ENCODE measurements at regions not wholly inside any gene's neighbourhood (a gene's known extent, or its start where the extent isn't known, plus 50 kb on each side); places are given as distances from the start of the nearest gene placed in this dataset.
"Not testable (repeated sequence)": the region's sequence is repeated elsewhere in the genome, so short reads cannot be mapped to it uniquely, and the experiment has no call there.

DNA sequence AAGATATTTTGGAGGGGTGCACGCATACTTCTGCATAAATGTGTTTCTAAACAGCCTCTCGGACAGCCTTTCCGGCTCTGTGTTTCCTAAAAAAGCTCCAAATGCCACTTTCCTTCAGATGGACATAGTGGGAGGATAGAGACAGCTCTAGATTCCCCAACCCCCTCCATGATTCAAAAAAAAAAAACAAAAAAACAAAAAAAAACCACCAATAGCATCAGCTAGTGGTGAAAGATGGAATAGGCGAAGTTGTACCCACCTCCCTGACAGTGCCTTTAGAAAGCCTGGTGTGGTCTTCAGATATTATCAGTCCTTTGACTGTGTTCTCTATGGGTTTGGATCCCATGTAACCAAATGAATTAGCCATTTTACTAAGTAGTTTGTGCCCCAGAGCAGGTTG is 94.1 kb downstream of the PHETA1 start:
- DNase-seq (ENCODE audit: low read depth in 3 of 3, low spot score in 2 of 3) = no peak

GRCh38 chr12:111271674-111272418 is 97.0 kb downstream of the PHETA1 start:
- no peak for DNase-seq (ENCODE audit: low read depth in 3 of 3, low spot score in 2 of 3)

DNA sequence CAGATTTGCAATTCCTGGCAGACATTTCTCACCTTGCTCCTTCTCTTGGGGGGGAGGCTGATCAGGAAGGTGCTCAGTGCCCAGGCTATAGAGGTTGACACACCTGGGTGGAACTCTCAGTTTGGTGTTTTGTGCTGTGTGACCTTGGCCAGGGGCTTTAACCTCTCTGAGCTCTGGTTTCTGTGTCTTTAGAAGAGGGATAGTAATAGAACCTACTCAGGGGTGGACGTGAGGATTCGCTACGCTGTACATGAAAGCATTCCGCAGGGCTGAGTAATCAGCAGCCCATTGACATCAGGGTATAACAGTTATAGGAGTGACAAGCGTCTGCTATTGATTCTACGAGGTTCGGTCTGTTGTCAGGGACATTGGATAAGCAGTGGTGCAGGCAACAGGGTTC is 98.1 kb downstream of the PHETA1 start:
- no peak for DNase-seq (ENCODE audit: low read depth in 3 of 3, low spot score in 2 of 3)

- no peak for DNase-seq (ENCODE audit: low read depth in 3 of 3, low spot score in 2 of 3)
These were observed 98.7 kb downstream of the PHETA1 start for GRCh38 chr12:111270239-111270638.

GRCh38 chr12:111269718-111270117 is 99.2 kb downstream of the PHETA1 start:
- peak in 1 of 3 donors; percentile 44 for DNase-seq (ENCODE audit: low read depth in 3 of 3, low spot score in 2 of 3)

GRCh38 chr12:111268738-111269572 is 99.9 kb downstream of the PHETA1 start:
- DNase-seq (ENCODE audit: low read depth in 3 of 3, low spot score in 2 of 3) = no peak

DNA sequence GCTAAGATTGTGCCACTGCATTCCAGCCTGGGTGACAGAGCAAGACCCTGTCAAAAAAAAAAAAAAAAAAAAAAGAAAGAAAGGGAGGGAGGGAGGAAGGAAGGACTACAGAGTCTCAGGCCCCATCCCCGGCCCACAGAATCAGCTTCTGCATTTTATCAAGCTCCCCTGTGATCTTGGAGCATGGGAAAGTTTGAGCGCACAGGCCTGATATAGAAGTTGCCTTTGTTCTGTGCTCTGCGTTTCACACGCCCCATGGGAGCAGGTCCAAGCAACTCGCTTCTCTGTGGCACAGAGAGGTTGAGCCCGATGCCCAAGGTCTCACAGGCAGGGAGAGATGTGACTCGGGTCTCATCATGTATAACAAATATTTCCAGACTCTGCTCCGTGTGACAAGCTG is 101.8 kb downstream of the PHETA1 start:
- no peak for DNase-seq (ENCODE audit: low read depth in 3 of 3, low spot score in 2 of 3)

DNA sequence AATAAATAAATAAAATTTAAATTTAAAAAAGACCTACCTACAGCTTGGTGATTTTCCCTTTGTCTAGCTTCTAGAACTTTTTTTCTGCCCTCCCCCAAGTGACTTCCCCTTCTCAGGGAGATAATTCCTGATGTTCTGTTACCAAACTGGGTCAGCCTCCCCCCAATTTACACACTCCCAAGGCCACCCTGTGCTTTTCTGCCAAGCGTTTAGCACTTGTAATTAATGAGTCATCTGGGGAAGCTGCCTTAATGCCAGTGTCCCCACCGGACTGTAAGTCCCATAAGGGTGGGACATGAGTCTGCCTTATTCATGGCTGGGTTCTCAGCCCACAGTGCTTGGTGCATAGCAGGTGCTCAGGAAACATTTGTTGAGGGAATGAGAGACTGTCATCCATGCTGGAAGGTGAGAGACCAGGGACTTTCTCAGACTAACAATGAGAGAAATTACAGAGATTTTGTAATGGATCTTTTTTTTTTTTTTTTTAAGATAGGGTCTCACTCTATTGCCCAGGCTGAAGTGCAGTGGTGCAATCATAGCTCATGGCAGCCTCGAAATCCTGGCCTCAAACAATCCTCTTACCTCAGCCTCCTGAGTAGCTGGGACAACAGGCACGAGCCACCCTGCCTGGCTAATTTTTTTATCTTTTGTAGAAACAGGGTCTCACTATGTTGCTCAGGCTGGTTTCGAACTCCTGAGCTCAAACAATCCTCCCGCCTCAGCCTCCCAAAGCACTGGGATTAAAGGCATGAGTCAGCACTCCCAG is 106.8 kb downstream of the PHETA1 start:
- DNase-seq (ENCODE audit: low read depth in 3 of 3, low spot score in 2 of 3) = no peak

- DNase-seq (ENCODE audit: low read depth in 3 of 3, low spot score in 2 of 3) = no peak
These were observed 108.2 kb downstream of the PHETA1 start for GRCh38 chr12:111260732-111261131.

- DNase-seq (ENCODE audit: low read depth in 3 of 3, low spot score in 2 of 3) = no peak
These were observed 109.7 kb downstream of the PHETA1 start for GRCh38 chr12:111259231-111259630.

GRCh38 chr12:111258081-111258480 is 110.8 kb downstream of the PHETA1 start:
- DNase-seq (ENCODE audit: low read depth in 3 of 3, low spot score in 2 of 3) = not testable (repeated sequence)

- DNase-seq (ENCODE audit: low read depth in 3 of 3, low spot score in 2 of 3) = no peak
These were observed 111.4 kb downstream of the PHETA1 start for GRCh38 chr12:111257435-111257902.

- DNase-seq (ENCODE audit: low read depth in 3 of 3, low spot score in 2 of 3) = no peak
These were observed 112.1 kb downstream of the PHETA1 start for GRCh38 chr12:111256629-111257434.

DNA sequence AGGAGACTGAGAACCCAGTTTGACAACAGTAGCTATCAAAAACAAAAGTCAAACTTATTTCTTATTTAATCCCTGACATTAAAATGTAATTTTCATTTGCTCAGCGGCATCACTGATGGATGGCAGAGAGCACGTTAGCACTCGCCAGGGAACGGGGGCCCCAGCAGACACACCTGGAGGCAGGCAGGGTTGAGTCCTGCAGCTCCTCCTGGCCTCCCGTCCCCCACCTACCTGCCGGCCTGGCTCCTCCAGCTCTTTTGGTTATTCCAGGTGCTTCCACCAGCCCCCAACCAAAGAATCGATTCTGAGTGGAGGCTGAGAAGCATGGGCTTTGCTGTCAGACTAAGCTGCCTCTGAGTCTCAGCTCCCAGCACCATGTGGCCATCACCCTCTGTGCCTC is 113.6 kb downstream of the PHETA1 start:
- DNase-seq (ENCODE audit: low read depth in 3 of 3, low spot score in 2 of 3) = no peak

DNA sequence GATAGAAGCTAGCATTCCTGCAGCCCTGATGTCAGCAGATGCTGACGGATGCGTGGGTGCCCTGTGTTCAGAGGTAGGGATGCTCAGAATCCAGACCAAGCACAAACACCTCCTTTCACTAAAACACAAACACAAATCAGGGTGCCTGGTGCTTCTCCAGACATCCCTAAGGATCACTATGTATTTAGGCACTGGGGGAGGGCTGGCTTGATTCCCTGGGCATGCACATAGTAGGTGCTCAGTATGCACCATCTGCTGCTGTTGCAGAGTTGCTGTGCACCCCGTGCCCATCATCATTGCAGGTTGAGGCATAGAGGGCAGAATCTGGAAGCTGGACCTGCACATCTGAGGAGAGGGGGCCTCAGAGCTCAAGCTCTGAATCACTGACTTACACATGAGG is 114.8 kb downstream of the PHETA1 start:
- no peak for DNase-seq (ENCODE audit: low read depth in 3 of 3, low spot score in 2 of 3)

- DNase-seq (ENCODE audit: low read depth in 3 of 3, low spot score in 2 of 3) = no peak
These were observed 115.7 kb downstream of the PHETA1 start for GRCh38 chr12:111253213-111253612.

DNA sequence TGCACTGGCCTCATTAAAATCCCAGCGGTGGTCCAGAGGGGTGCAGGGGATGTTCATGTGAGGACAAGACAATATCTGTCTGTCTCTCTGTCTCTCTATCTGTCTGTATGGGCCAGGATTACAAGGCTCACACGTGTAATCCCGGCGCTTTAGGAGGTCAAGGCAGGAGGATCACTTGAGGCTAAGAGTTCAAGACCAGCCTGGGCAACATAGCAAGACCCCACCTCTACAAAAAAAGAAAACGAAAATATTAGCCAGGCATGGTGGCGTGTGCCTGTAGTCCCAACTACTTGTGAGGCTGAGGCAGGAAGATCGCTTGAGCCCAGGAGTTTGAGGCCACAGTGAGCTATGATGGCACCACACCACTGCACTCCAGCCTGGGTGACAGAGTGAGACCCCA is 117.1 kb downstream of the PHETA1 start:
- no peak for DNase-seq (ENCODE audit: low read depth in 3 of 3, low spot score in 2 of 3)

- no peak for DNase-seq (ENCODE audit: low read depth in 3 of 3, low spot score in 2 of 3)
These were observed 117.7 kb downstream of the PHETA1 start for GRCh38 chr12:111251058-111251730.

- no peak for DNase-seq (ENCODE audit: low read depth in 3 of 3, low spot score in 2 of 3)
These were observed 118.5 kb downstream of the PHETA1 start for GRCh38 chr12:111250251-111250881.

All from right renal cortex interstitium (tissue), 3 donors.